GM12878 (cell line): ENCODE measurements at regions not wholly inside any gene's neighbourhood (a gene's known extent, or its start where the extent isn't known, plus 50 kb on each side); places are given as distances from the start of the nearest gene placed in this dataset.
A peak's percentile ranks its signal among the peaks of the same experiment; 100 is the strongest.
"Not testable (repeated sequence)": the region's sequence is repeated elsewhere in the genome, so short reads cannot be mapped to it uniquely, and the experiment has no call there.

ENCODE experiments used
- ATAC-seq: fragments of 200-7000 bp; cut with Tn5 transposase; 3 replicates; pipeline ENCODE4 v1.9.1; 2020; ENCODE audit warnings: mild to moderate bottlenecking, moderate library complexity
- BruUV-seq: library from RNA; stranded (reverse); fragments of 400-500 nt; replicated peaks from 2 replicates; lab custom pipeline; 2021; lab: Mats Ljungman, UMichigan
- CTCF ChIA-PET: fragments of 300-600 bp; sonication (Branson Sonifier 250); formaldehyde crosslinking; extraction: SDS; loops from one replicate; lab custom pipeline; 2021; ENCODE audit warnings: inconsistent platforms; lab: Yijun Ruan, JAX
- POLR2A ChIA-PET: fragments of 350-600 bp; formaldehyde crosslinking; extraction: SDS; loops from one replicate; lab custom pipeline; 2021; ENCODE audit warnings: inconsistent platforms; lab: Charles Lee
- RAD21 ChIA-PET: fragments of 300-600 bp; sonication (Branson Sonifier 250); formaldehyde crosslinking; loops from one replicate; lab custom pipeline; 2023; ENCODE audit warnings: antibody characterized with exemption; ENCODE audit not compliant: unreplicated experiment; lab: Charles Lee
- SMC1A ChIA-PET: fragments of 300-600 bp; sonication (Branson Sonifier 250); formaldehyde crosslinking; loops from one replicate; lab custom pipeline; 2023; ENCODE audit not compliant: unreplicated experiment, uncharacterized antibody; lab: Charles Lee
- DNase-seq: peaks from one replicate; pipeline ENCODE4 v3.0.0-alpha.2; 2011; ENCODE audit warnings: low read depth, low spot score
- FAIRE-seq: peaks from 3 replicates; lab custom pipeline; 2011; peaks lifted over from hg19 to GRCh38; lab: Jason Lieb, UNC
- H2AFZ ChIP-seq: 2 replicates; pipeline ENCODE4 v1.6.0; 2011; ENCODE audit warnings: low read depth, low read length, control low read depth; ENCODE audit not compliant: control insufficient read depth
- H3K27ac ChIP-seq: 2 replicates; pipeline ENCODE4 v1.5.1; 2011; ENCODE audit warnings: control low read depth; ENCODE audit not compliant: control insufficient read depth, insufficient read depth
- H3K27me3 ChIP-seq, 2 experiments: replicated peaks in 1 of 2; 2 replicates each; pipeline versions ENCODE4 v1.6.0 to v1.6.1; 2011; ENCODE audit warnings: low read length in 1 of 2; ENCODE audit not compliant: control insufficient read depth in 2 of 2, insufficient read depth in 2 of 2
- H3K36me3 ChIP-seq, 2 experiments: 2 replicates each; pipeline ENCODE4 v1.5.1; 2011; ENCODE audit warnings: low read length in 1 of 2; ENCODE audit not compliant: control insufficient read depth in 2 of 2, insufficient read depth in 2 of 2
- H3K4me1 ChIP-seq: 2 replicates; pipeline ENCODE4 v1.6.1; 2011; ENCODE audit warnings: mild to moderate bottlenecking, low read length, moderate library complexity, mixed read lengths; ENCODE audit not compliant: control insufficient read depth, insufficient read depth
- H3K4me2 ChIP-seq: 2 replicates; pipeline ENCODE4 v1.6.0; 2011; ENCODE audit warnings: control low read depth; ENCODE audit not compliant: control insufficient read depth, insufficient read depth
- H3K4me3 ChIP-seq: fragments of 200-600 bp; sonication (generic); 2 replicates; pipeline ENCODE4 v1.5.1; 2016
- H3K79me2 ChIP-seq: 2 replicates; pipeline ENCODE4 v1.6.0; 2011; ENCODE audit warnings: low read length; ENCODE audit not compliant: control insufficient read depth, insufficient read depth
- H3K9ac ChIP-seq: 2 replicates; pipeline ENCODE4 v1.8.0; 2011; ENCODE audit warnings: low read length, control low read depth, mixed read lengths; ENCODE audit not compliant: control insufficient read depth, insufficient read depth
- H3K9me3 ChIP-seq: replicated peaks from 3 replicates; pipeline ENCODE4 v1.5.1; 2011; ENCODE audit warnings: mild to moderate bottlenecking, low read length; ENCODE audit not compliant: control insufficient read depth, insufficient read depth
- H4K20me1 ChIP-seq: 2 replicates; pipeline ENCODE4 v1.6.0; 2011; ENCODE audit not compliant: control insufficient read depth, insufficient read depth
- WGBS: methylation state at CpG from one replicate; pipeline ENCODE4 v1.1.6; 2016; ENCODE audit warnings: low lambda C conversion rate; ENCODE audit not compliant: insufficient replicate concordance, insufficient coverage; ENCODE audit errors: missing lambda C conversion rate; 5-methylcytosine and 5-hydroxymethylcytosine counted together
- in situ Hi-C: fragments of 300-500 bp; cut with MboI; formaldehyde crosslinking; loops from 9 replicates; pipeline ENCODE4 v1.14.3; 2018; ENCODE audit warnings: mixed read lengths
- intact Hi-C: fragments of 100-400 bp; cut with micrococcal nuclease; formaldehyde crosslinking; loops from one replicate; pipeline ENCODE4 v1.14.2; 2022; ENCODE audit not compliant: unreplicated experiment

- H3K79me2 ChIP-seq, H3K36me3 ChIP-seq, H3K27me3 ChIP-seq, H3K9me3 ChIP-seq, H3K27ac ChIP-seq, H3K4me1 ChIP-seq, POLR2A ChIA-PET, H3K4me2 ChIP-seq, DNase-seq, FAIRE-seq, H4K20me1 ChIP-seq, intact Hi-C loops, H3K9ac ChIP-seq, in situ Hi-C loops, H3K4me3 ChIP-seq, BruUV-seq, H2AFZ ChIP-seq: not testable (repeated sequence)
- ChIA-PET SMC1A (interaction anchor here (0.6 to 1.8 kb wide), 4 partner anchors 17 to 88 kb away, joined by 3 to 7 read pairs (median 4); no protein-coding TSS in a partner anchor), CTCF (interaction anchor here (1.1 to 1.8 kb wide), 7 partner anchors 10 to 80 kb away, joined by 4 to 10 read pairs (median 7); no protein-coding TSS in a partner anchor), RAD21 (interaction anchor here (1.0 to 3.0 kb wide), 4 partner anchors 9 to 78 kb away, joined by 3 to 15 read pairs (median 4); no protein-coding TSS in a partner anchor)
- peak; percentile 55 for ATAC-seq
- 44% methylated on average over 6 of the region's 9 CpGs for WGBS
These were observed 196.3 kb downstream of the TP53TG3F start for GRCh38 chr16:33655756-33656155.

GRCh38 chr16:33656394-33656793 lies 197.0 kb downstream of the TP53TG3F start:
- H3K27ac ChIP-seq, H3K79me2 ChIP-seq, H3K4me3 ChIP-seq, H3K36me3 ChIP-seq, POLR2A ChIA-PET, H3K9ac ChIP-seq, DNase-seq, H3K9me3 ChIP-seq, in situ Hi-C loops, H3K27me3 ChIP-seq, FAIRE-seq, H3K4me1 ChIP-seq, H2AFZ ChIP-seq, BruUV-seq, intact Hi-C loops, H3K4me2 ChIP-seq, H4K20me1 ChIP-seq: not testable (repeated sequence)
- SMC1A ChIA-PET: interaction anchor here (1.5 to 1.8 kb wide), 3 partner anchors 18 to 77 kb away, joined by 3 to 7 read pairs (median 4); no protein-coding TSS in a partner anchor
- RAD21 ChIA-PET: interaction anchor here (3.0 kb wide), 1 partner anchor 77 kb away, joined by 15 read pairs; no protein-coding TSS in a partner anchor
- peak; percentile 89 for ATAC-seq
- no CpG with 5 or more reads among the region's 10 CpGs for WGBS
- CTCF ChIA-PET: interaction anchor here (1.7 kb wide), 1 partner anchor 80 kb away, joined by 4 read pairs; no protein-coding TSS in a partner anchor

- H2AFZ ChIP-seq, H3K4me1 ChIP-seq, DNase-seq, H3K36me3 ChIP-seq, H4K20me1 ChIP-seq, intact Hi-C loops, H3K27ac ChIP-seq, in situ Hi-C loops, H3K79me2 ChIP-seq, FAIRE-seq, H3K4me3 ChIP-seq, H3K9ac ChIP-seq, POLR2A ChIA-PET, BruUV-seq, H3K27me3 ChIP-seq, H3K9me3 ChIP-seq, H3K4me2 ChIP-seq: not testable (repeated sequence)
- CTCF ChIA-PET: interaction anchor here (0.9 to 1.7 kb wide), 3 partner anchors 75 to 78 kb away, joined by 4 to 5 read pairs (median 4); no protein-coding TSS in a partner anchor
- RAD21 ChIA-PET: interaction anchor here (3.0 kb wide), 1 partner anchor 76 kb away, joined by 15 read pairs; no protein-coding TSS in a partner anchor
- WGBS: no CpG with 5 or more reads among the region's 3 CpGs
- SMC1A ChIA-PET: interaction anchor here (0.8 to 1.1 kb wide), 2 partner anchors 75 to 76 kb away, joined by 4 to 6 read pairs; no protein-coding TSS in a partner anchor
- peak; percentile 84 for ATAC-seq
These were observed 198.3 kb downstream of the TP53TG3F start for GRCh38 chr16:33657717-33658116.

GRCh38 chr16:33680791-33681190 lies 221.4 kb downstream of the TP53TG3F start:
- H4K20me1 ChIP-seq, DNase-seq, ATAC-seq, H3K27ac ChIP-seq, RAD21 ChIA-PET, BruUV-seq, H3K27me3 ChIP-seq, H3K4me1 ChIP-seq, POLR2A ChIA-PET, H2AFZ ChIP-seq, CTCF ChIA-PET, FAIRE-seq, H3K9me3 ChIP-seq, H3K9ac ChIP-seq, intact Hi-C loops, H3K4me2 ChIP-seq, SMC1A ChIA-PET, H3K36me3 ChIP-seq, H3K79me2 ChIP-seq, in situ Hi-C loops, H3K4me3 ChIP-seq: not testable (repeated sequence)
- WGBS: 95% methylated on average over 16 of the region's 31 CpGs
